CD14-positive monocyte (primary cell): ENCODE measurements at regions not wholly inside any gene's neighbourhood (a gene's known extent, or its start where the extent isn't known, plus 50 kb on each side); places are given as distances from the start of the nearest gene placed in this dataset.

Experiments
- DNase-seq, 3 donors: peaks; one replicate each; pipeline ENCODE4 v3.0.0-alpha.2; 2011 to 2022
- H2AFZ ChIP-seq: 2 replicates; pipeline ENCODE4 v1.6.0; 2012; ENCODE audit warnings: mild to moderate bottlenecking, low read depth, low read length, inconsistent platforms; ENCODE audit not compliant: insufficient read depth, poor library complexity, severe bottlenecking
- H3K27ac ChIP-seq, 2 donors: 1 replicate in 1 of 2; 2 replicates in 1 of 2; pipeline ENCODE4 v1.5.1; 2012 to 2013; ENCODE audit warnings: low read length in 2 of 2, control low read depth in 1 of 2, inconsistent platforms in 1 of 2, low read depth in 1 of 2, mild to moderate bottlenecking in 1 of 2
- H3K27me3 ChIP-seq, 2 donors: one replicate each; pipeline versions ENCODE4 v1.6.0 to v1.6.1; 2011 to 2013; ENCODE audit warnings: low read length in 2 of 2; ENCODE audit not compliant: control insufficient read depth in 2 of 2, insufficient read depth in 2 of 2
- H3K36me3 ChIP-seq, 2 donors: replicated peaks in 1 of 2; 1 replicate in 1 of 2; 2 replicates in 1 of 2; pipeline versions ENCODE4 v1.5.1 to v1.6.1; 2012 to 2013; ENCODE audit warnings: low read length in 2 of 2, control low read depth in 1 of 2, inconsistent platforms in 1 of 2, mild to moderate bottlenecking in 1 of 2; ENCODE audit not compliant: insufficient read depth in 2 of 2, control insufficient read depth in 1 of 2
- H3K4me1 ChIP-seq, 2 donors: 1 replicate in 1 of 2; 2 replicates in 1 of 2; pipeline versions ENCODE4 v1.5.1 to v1.6.1; 2012 to 2013; ENCODE audit warnings: low read length in 2 of 2, control low read depth in 1 of 2, inconsistent platforms in 1 of 2, mild to moderate bottlenecking in 1 of 2, moderate library complexity in 1 of 2; ENCODE audit not compliant: insufficient read depth in 2 of 2, control insufficient read depth in 1 of 2
- H3K4me2 ChIP-seq: replicated peaks from 2 replicates; pipeline ENCODE3; 2012; ENCODE audit warnings: low read length, moderate library complexity, mild to moderate bottlenecking; ENCODE audit not compliant: poor library complexity, severe bottlenecking; ENCODE audit errors: extremely low read depth
- H3K4me3 ChIP-seq, 3 experiments: fragments of 200-600 bp in 1 of 3; sonication (generic) in 1 of 3; replicated peaks in 1 of 3; 1 replicate in 2 of 3; 2 replicates in 1 of 3; pipeline ENCODE4 v1.5.1; 2011 to 2013; ENCODE audit warnings: low read length in 3 of 3, mild to moderate bottlenecking in 3 of 3, control low read depth in 2 of 3, low read depth in 2 of 3, inconsistent platforms in 1 of 3, moderate library complexity in 1 of 3
- H3K79me2 ChIP-seq: 2 replicates; pipeline ENCODE4 v1.6.0; 2012; ENCODE audit warnings: mild to moderate bottlenecking, control low read depth, inconsistent platforms, low read length, moderate library complexity; ENCODE audit not compliant: insufficient read depth
- H3K9ac ChIP-seq: 2 replicates; pipeline ENCODE4 v1.6.0; 2017; ENCODE audit warnings: low read length, mild to moderate bottlenecking; ENCODE audit not compliant: insufficient read depth, poor library complexity, severe bottlenecking
- H3K9me3 ChIP-seq, 2 donors: replicated peaks in 1 of 2; 1 replicate in 1 of 2; 2 replicates in 1 of 2; pipeline versions ENCODE4 v1.5.1 to v1.6.1; 2012 to 2013; ENCODE audit warnings: low read length in 2 of 2, control low read depth in 1 of 2; ENCODE audit not compliant: control insufficient read depth in 1 of 2, insufficient read depth in 1 of 2
- H4K20me1 ChIP-seq: 2 replicates; pipeline ENCODE4 v1.6.0; 2012; ENCODE audit warnings: mild to moderate bottlenecking, low read length, control low read depth, moderate library complexity; ENCODE audit not compliant: insufficient read depth
- H3K27ac Mint-ChIP-seq, 7 donors: one replicate each; pipeline ENCODE4 v1.8.0; 2020; ENCODE audit warnings: mild to moderate bottlenecking in 7 of 7, mixed read lengths in 7 of 7, moderate library complexity in 6 of 7, inconsistent platforms in 2 of 7
- H3K27me3 Mint-ChIP-seq, 3 donors: one replicate each; pipeline ENCODE4 v1.8.0; 2021 to 2022; ENCODE audit warnings: low read depth in 3 of 3, mild to moderate bottlenecking in 3 of 3, mixed read lengths in 3 of 3, moderate library complexity in 3 of 3, inconsistent platforms in 1 of 3
- H3K36me3 Mint-ChIP-seq, 2 donors: one replicate each; pipeline ENCODE4 v1.8.0; 2020; ENCODE audit warnings: mixed read lengths in 2 of 2, inconsistent platforms in 1 of 2, mild to moderate bottlenecking in 1 of 2
- H3K4me1 Mint-ChIP-seq: one replicate; pipeline ENCODE4 v1.8.0; 2020; ENCODE audit warnings: mild to moderate bottlenecking, mixed read lengths
- H3K4me3 Mint-ChIP-seq, 2 donors: one replicate each; pipeline ENCODE4 v1.8.0; 2020; ENCODE audit warnings: mild to moderate bottlenecking in 2 of 2, mixed read lengths in 2 of 2, moderate library complexity in 1 of 2
- H3K9me3 Mint-ChIP-seq, 7 donors: one replicate each; pipeline ENCODE4 v1.8.0; 2020 to 2022; ENCODE audit warnings: mixed read lengths in 7 of 7, mild to moderate bottlenecking in 6 of 7, moderate library complexity in 6 of 7, inconsistent platforms in 2 of 7
- CTCF ChIP-seq: fragments of 200-600 bp; IDR thresholded peaks from one replicate; pipeline ENCODE4 v1.8.0; 2022; ENCODE audit warnings: antibody characterized with exemption, mild to moderate bottlenecking
- WGBS: methylation state at CpG from one replicate; pipeline ENCODE4 v1.1.5; 2013; ENCODE audit warnings: missing lambda C conversion rate; ENCODE audit not compliant: insufficient coverage; 5-methylcytosine and 5-hydroxymethylcytosine counted together
- intact Hi-C, 2 donors: fragments of 100-400 bp; cut with micrococcal nuclease; formaldehyde crosslinking; loops; one replicate each; pipeline versions ENCODE4 v1.15.0 to v1.15.1; 2023

GRCh38 chr6:62740596-62740995 lies 454.6 kb upstream of the KHDRBS2 start:
- Histone ChIP-seq H3K27me3 (no peaks in the 10 kb centered on the region), H3K9me3 (peaks cover 15 to 16% of the 10 kb centered on the region in 2 donors), H3K4me1 (no peaks in the 10 kb centered on the region), H3K79me2 (no peaks in the 10 kb centered on the region), H4K20me1 (no peaks in the 10 kb centered on the region), H3K36me3 (no peaks in the 10 kb centered on the region), H3K27ac (no peak overlapping the region), H3K4me2 (no peak overlapping the region), H3K4me3 (no peak overlapping the region), H2AFZ (no peak overlapping the region), H3K9ac (no peak overlapping the region)
- H3K27me3 Mint-ChIP-seq, result no peaks in the 10 kb centered on the region
- no peak overlapping the region for H3K27ac Mint-ChIP-seq
- TF ChIP-seq CTCF, result no peak
- H3K36me3 Mint-ChIP-seq, result no peaks in the 10 kb centered on the region
- no peaks in the 10 kb centered on the region for H3K4me1 Mint-ChIP-seq
- intact Hi-C loops, result no loop called here
- H3K9me3 Mint-ChIP-seq, result peaks cover 0 to 15% (median 8%) of the 10 kb centered on the region in 7 donors
- no peak overlapping the region for H3K4me3 Mint-ChIP-seq
- whole genome bisulfite sequencing, result 97% methylated on average over 3 of the region's 5 CpGs
- DNase-seq, result no peak

GRCh38 chr6:62740171-62740570 lies 454.1 kb upstream of the KHDRBS2 start:
- Histone ChIP-seq H3K36me3 (no peaks in the 10 kb centered on the region), H3K9me3 (peaks cover 15 to 16% of the 10 kb centered on the region in 2 donors), H3K27ac (no peak overlapping the region), H3K79me2 (no peaks in the 10 kb centered on the region), H2AFZ (no peak overlapping the region), H3K27me3 (no peaks in the 10 kb centered on the region), H3K4me3 (no peak overlapping the region), H3K4me1 (no peaks in the 10 kb centered on the region), H4K20me1 (no peaks in the 10 kb centered on the region), H3K4me2 (no peak overlapping the region), H3K9ac (no peak overlapping the region)
- TF ChIP-seq CTCF, result no peak
- DNase-seq, result no peak
- no peaks in the 10 kb centered on the region for H3K36me3 Mint-ChIP-seq
- WGBS, result 55% methylated on average over 2 of the region's 2 CpGs
- no peak overlapping the region for H3K4me3 Mint-ChIP-seq
- no peaks in the 10 kb centered on the region for H3K27me3 Mint-ChIP-seq
- peaks cover 0 to 15% (median 8%) of the 10 kb centered on the region in 7 donors for H3K9me3 Mint-ChIP-seq
- H3K27ac Mint-ChIP-seq, result no peak overlapping the region
- intact Hi-C loops, result no loop called here
- no peaks in the 10 kb centered on the region for H3K4me1 Mint-ChIP-seq
